ENCODE measurements at regions not wholly inside any gene's neighbourhood (a gene's known extent, or its start where the extent isn't known, plus 50 kb on each side); places are given as distances from the start of the nearest gene placed in this dataset.

- TF ChIP-seq MYBL2 (IDR thresholded peaks at IDR 0.05; ENCODE audit: low read depth) (no peak), MYBL2 (CRISPR knock-in tag; IDR thresholded peaks at IDR 0.05; ENCODE audit: borderline replicate concordance) (no peak), ZBTB8A (IDR thresholded peaks at IDR 0.05; ENCODE audit: partially characterized antibody) (no peak), ZEB2 (IDR thresholded peaks at IDR 0.05) (no peak), ZFPM2 (CRISPR knock-in tag; IDR thresholded peaks at IDR 0.05) (no peak), NR3C1 (CRISPR knock-in tag; IDR thresholded peaks at IDR 0.05) (no peak), MEF2A (IDR thresholded peaks at IDR 0.05; ENCODE audit: control insufficient read depth, low read depth, low read length) (peak; percentile 99), PCBP2 (IDR thresholded peaks at IDR 0.05; ENCODE audit: low read depth, low read length, poor library complexity, severe bottlenecking) (no peak), MCM5 (IDR thresholded peaks at IDR 0.05; ENCODE audit: low read depth) (no peak), RBM17 (IDR thresholded peaks at IDR 0.05; ENCODE audit: borderline replicate concordance, low read depth, low read length) (no peak), ZNF175 (CRISPR knock-in tag; IDR thresholded peaks at IDR 0.05; ENCODE audit: low read depth) (peak; percentile 59; the same call in 1 of the 2 replicates), NFYB (IDR thresholded peaks at IDR 0.05; ENCODE audit: extremely low read depth, insufficient read length) (no peak), RAD51 (IDR thresholded peaks at IDR 0.05; ENCODE audit: borderline replicate concordance, low read depth) (no peak), PRPF4 (IDR thresholded peaks at IDR 0.05; ENCODE audit: insufficient read depth, low read depth, low read length, poor library complexity, severe bottlenecking) (no peak), ATF1 (CRISPR knock-in tag; IDR thresholded peaks at IDR 0.05) (no peak), ATF1 (tag; IDR thresholded peaks at IDR 0.05) (peak; percentile 70), HDAC8 (tag; IDR thresholded peaks at IDR 0.05) (no peak; the same call in 1 of the 2 replicates), NRF1 (conservative IDR thresholded peaks at IDR 0.05 in 1 of 2, IDR thresholded peaks at IDR 0.05 in 1 of 2) (peak; percentile 13 to 23; a peak in 2 of 4 replicates), ZSCAN32 (CRISPR knock-in tag; IDR thresholded peaks at IDR 0.05) (no peak), MTF1 (CRISPR knock-in tag; IDR thresholded peaks at IDR 0.05; ENCODE audit: borderline replicate concordance) (no peak), ZNF232 (CRISPR knock-in tag; IDR thresholded peaks at IDR 0.05) (no peak), ERF (CRISPR knock-in tag; IDR thresholded peaks at IDR 0.05) (peak; percentile 65; the same call in 1 of the 2 replicates), TAF9B (IDR thresholded peaks at IDR 0.05; ENCODE audit: partially characterized antibody) (no peak), ZFX (CRISPR knock-in tag; IDR thresholded peaks at IDR 0.05) (no peak), MXI1 (IDR thresholded peaks at IDR 0.05; ENCODE audit: low read depth, low read length) (no peak)
- TF ChIP-seq, protein P1, sequence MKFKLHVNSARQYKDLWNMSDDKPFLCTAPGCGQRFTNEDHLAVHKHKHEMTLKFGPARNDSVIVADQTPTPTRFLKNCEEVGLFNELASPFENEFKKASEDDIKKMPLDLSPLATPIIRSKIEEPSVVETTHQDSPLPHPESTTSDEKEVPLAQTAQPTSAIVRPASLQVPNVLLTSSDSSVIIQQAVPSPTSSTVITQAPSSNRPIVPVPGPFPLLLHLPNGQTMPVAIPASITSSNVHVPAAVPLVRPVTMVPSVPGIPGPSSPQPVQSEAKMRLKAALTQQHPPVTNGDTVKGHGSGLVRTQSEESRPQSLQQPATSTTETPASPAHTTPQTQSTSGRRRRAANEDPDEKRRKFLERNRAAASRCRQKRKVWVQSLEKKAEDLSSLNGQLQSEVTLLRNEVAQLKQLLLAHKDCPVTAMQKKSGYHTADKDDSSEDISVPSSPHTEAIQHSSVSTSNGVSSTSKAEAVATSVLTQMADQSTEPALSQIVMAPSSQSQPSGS (CRISPR knock-in tag; IDR thresholded peaks at IDR 0.05), result no peak
- TF ChIP-seq, protein P2, sequence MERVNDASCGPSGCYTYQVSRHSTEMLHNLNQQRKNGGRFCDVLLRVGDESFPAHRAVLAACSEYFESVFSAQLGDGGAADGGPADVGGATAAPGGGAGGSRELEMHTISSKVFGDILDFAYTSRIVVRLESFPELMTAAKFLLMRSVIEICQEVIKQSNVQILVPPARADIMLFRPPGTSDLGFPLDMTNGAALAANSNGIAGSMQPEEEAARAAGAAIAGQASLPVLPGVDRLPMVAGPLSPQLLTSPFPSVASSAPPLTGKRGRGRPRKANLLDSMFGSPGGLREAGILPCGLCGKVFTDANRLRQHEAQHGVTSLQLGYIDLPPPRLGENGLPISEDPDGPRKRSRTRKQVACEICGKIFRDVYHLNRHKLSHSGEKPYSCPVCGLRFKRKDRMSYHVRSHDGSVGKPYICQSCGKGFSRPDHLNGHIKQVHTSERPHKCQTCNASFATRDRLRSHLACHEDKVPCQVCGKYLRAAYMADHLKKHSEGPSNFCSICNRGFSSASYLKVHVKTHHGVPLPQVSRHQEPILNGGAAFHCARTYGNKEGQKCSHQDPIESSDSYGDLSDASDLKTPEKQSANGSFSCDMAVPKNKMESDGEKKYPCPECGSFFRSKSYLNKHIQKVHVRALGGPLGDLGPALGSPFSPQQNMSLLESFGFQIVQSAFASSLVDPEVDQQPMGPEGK (CRISPR knock-in tag; IDR thresholded peaks at IDR 0.05; ENCODE audit: borderline replicate concordance), result no peak
Observed at GRCh38 chr1:212234431-212235395, 50.5 kb upstream of the PPP2R5A start (continued).
